ENCODE measurements at regions not wholly inside any gene's neighbourhood (a gene's known extent, or its start where the extent isn't known, plus 50 kb on each side); places are given as distances from the start of the nearest gene placed in this dataset.

GRCh38 chr15:85941186-85941855 lies 138.3 kb upstream of the AGBL1 start:
- no peak for DNase-seq (ENCODE audit: low read depth, low spot score)

- no peak for DNase-seq (ENCODE audit: low read depth, low spot score)
These were observed 137.0 kb upstream of the AGBL1 start for GRCh38 chr15:85942632-85943031.

- no peak for DNase-seq (ENCODE audit: low read depth, low spot score)
These were observed 136.5 kb upstream of the AGBL1 start for GRCh38 chr15:85943151-85943550.

GRCh38 chr15:85943791-85944190 lies 135.9 kb upstream of the AGBL1 start:
- DNase-seq (ENCODE audit: low read depth, low spot score) = no peak

DNA sequence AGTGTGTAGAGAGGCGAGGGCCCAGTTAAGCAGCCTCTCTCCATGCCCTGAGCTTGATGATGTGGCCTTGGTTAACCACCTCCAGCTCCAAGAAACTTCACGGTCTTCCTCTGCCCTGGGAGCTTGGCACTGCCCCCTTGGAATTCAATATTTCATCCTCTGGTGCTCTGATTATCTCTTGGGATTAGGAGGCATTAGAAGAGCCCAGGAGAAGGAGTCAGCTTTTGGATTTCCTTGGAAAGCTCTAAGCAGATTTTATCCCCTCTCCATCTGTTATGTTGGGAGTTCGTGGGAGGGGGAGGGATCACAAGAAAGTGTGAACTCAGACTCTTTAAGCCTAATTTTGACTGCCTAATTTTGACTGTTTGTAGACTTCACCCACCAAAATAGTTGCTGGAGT lies 132.7 kb upstream of the AGBL1 start:
- DNase-seq (ENCODE audit: low read depth, low spot score) = no peak

DNA sequence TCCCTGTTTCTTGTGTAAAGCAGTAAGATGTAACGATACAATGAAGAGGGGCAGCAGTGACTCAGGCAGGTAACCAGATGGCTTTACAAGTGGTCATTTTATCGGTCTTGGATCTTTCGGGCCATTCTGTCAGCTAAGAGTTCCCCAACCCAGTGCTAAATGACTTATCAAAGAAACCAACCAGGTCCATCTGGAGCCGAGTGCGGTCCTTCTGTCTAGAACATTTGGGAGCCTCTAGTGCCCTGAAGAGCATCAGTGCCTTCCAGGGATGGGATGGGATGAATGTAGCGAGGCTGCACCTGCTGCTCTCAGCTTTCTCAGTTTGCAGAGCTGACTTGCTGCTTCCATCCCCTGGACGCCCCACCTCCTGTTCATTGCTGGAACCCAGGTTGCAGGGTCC lies 131.7 kb upstream of the AGBL1 start:
- DNase-seq (ENCODE audit: low read depth, low spot score) = no peak

- DNase-seq (ENCODE audit: low read depth, low spot score) = no peak
These were observed 129.6 kb upstream of the AGBL1 start for GRCh38 chr15:85950101-85950500.

DNA sequence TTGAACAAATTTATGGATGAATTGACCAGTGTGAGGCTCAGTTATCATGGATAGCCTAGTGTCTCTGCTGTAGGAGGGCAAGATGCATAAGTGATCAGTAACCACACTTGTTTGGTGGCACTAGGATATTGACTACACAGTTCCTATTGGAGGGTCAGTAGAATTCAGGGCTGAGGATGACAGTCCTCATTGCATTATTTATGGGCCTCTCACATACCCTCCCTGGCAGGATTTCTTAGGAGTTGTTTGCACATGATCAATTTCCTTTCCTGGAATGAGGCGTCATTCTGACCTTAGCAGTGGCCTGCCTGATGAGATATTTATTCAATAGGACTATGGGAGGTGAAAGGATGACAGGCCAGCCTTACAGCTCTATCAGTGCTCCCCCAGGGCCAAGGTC lies 125.1 kb upstream of the AGBL1 start:
- DNase-seq (ENCODE audit: low read depth, low spot score) = no peak

DNA sequence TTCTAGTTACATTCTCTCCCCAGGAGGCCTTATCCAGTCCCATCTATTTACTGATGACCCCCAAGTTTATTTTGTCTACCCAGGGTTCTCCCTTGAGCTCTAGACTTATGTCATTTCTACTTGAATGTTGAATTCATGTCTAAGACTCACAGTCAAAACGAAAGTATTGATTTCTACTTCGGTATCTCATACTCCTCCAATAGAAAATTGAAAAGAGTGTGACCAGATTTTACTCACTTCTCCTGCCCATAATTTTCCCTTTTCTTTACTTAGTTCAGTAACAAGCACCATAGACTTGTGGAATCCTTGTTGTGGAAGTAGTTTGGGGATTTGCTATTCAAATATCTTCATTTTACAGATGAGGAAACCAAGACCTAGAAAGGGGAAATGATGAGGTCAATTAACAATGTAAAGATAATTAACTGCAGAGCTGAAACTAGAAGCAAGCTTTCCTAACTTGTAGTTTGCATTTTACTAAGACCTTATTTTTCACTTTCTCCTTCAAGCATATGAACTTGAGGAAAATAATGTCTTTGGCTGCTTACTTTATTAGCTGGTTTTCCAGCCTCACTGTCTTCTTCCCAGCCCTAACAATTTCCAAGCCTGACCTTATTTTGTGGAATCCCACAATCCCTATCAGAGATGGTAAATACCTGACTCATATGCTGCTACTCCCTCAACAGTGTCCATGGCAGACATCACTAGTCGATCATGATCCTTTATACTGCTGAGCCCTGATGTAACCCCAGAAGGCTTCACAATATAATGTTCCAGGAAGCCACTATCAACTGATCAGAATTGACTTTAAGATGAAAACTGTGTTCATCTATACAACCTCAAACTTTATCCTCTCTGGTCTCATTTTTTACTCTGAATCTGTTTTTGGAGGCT lies 123.9 kb upstream of the AGBL1 start:
- no peak for DNase-seq (ENCODE audit: low read depth, low spot score)

- no peak for DNase-seq (ENCODE audit: low read depth, low spot score)
These were observed 123.0 kb upstream of the AGBL1 start for GRCh38 chr15:85956532-85957275.

- DNase-seq (ENCODE audit: low read depth, low spot score) = no peak
These were observed 120.1 kb upstream of the AGBL1 start for GRCh38 chr15:85959611-85960010.

- DNase-seq (ENCODE audit: low read depth, low spot score) = no peak
These were observed 119.3 kb upstream of the AGBL1 start for GRCh38 chr15:85960381-85960780.

DNA sequence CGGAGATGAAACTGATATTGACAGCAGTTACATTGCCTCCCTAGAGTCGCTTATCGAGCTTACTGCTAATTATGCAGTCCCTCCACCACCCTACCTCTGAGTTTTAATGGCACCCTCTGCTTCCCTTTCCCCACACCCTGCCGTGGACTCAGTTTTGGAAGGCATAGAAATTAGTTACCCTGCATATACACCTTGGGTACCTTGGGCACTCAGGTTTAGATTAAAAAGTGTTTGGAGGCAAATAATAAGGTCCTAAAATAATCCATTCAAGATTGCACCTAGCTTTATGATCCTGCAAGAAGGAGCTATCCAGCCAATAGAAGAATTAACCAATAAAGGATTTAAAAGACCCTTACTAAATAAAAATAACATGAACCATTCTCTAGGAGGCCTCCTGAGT lies 117.8 kb upstream of the AGBL1 start:
- DNase-seq (ENCODE audit: low read depth, low spot score) = no peak

GRCh38 chr15:85963262-85963760 lies 116.4 kb upstream of the AGBL1 start:
- no peak for DNase-seq (ENCODE audit: low read depth, low spot score)

DNA sequence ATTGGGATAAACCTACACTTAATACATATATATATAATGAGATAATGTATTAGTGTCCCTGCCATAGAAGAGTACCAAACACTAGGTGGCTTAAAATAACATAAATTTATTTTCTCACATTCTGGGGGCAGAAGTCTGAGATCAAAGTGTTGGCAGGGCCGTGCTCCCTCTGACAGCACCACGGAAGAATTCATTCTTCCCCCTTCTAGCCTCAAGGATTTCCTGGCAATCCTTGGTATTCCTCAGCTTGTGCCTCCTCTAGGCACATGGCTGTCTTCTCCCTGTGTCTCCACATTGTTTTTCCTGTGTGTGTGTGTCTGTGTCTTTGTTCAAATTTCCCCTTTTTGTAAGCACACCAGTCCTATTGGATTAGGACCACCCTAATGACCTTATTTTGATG lies 115.2 kb upstream of the AGBL1 start:
- DNase-seq (ENCODE audit: low read depth, low spot score) = no peak

GRCh38 chr15:85967553-85967952 lies 112.1 kb upstream of the AGBL1 start:
- no peak for DNase-seq (ENCODE audit: low read depth, low spot score)

GRCh38 chr15:85972805-85973540 lies 106.7 kb upstream of the AGBL1 start:
- no peak for DNase-seq (ENCODE audit: low read depth, low spot score)

DNA sequence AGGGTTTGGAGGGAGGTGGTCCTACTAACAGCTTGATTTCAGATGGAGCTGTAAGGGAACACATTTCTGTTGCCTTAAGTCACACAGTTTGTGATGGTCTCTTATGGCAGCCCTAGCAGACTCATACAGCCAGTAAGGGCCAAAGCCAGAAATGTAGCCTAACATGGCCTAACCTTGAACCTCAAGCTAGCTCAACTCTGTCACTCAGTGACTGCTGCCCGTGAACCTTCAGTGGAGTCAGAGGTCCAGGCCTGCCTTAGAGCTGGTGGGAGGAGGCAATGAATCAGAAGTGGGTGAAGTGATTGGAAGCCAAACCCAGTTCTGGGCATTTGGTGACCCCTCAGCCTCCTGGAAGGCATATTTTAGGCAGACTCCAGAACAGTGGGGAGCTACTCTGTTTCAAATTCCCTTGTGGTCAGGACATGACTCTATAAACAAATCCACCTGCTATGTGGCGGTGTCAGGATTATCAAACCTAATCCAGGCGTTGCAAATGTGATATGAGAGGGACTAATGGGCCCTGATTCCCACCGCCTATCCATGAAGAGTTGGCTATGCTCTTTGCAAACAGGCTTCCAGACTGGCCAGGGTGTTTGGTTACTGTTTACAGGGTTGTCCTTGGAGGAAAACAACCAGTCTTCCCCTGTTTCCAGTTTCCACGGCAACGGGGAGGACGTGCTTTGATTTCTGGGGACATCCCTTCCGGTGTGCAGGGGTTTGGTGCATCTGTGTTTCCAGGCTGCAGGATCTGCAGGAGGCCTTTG lies 105.9 kb upstream of the AGBL1 start:
- DNase-seq (ENCODE audit: low read depth, low spot score) = no peak

DNA sequence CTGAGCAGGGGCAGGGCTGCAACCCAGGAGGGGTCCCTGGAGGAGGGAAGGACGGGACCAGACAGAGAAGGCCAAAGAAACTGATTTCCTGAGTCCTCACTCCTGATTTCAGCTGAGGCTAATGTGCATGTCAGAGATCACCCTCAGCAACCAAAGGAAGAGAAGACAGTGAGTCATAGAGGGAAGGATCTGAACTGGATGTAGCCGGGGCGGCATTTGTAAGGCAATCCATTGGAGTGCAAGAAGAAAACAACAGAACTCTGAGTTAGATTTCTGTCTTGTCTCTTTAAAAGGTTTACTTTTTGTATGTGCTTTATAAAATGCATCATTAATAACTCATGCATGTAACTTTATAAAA lies 105.3 kb upstream of the AGBL1 start:
- DNase-seq (ENCODE audit: low read depth, low spot score) = no peak

DNA sequence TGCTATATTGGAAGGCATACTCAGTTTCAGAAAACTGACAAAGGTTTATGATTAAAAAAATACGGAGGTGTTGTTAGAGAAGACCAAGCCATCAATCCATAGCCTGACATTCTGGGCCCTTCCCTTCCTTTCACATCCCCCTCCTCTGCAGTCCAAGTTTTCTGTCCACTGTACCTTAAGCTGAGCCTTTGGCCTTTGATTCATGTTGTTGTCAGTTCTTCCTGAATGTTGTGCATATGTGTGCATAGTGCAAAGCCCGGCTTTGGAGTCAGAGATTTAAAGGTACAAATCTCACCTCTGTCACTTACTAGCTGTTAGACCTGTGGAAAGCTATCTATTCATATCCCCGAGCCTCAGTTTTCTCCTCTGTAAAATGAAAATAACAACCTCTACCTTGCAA lies 104.9 kb upstream of the AGBL1 start:
- no peak for DNase-seq (ENCODE audit: low read depth, low spot score)

- DNase-seq (ENCODE audit: low read depth, low spot score) = no peak
These were observed 103.6 kb upstream of the AGBL1 start for GRCh38 chr15:85976102-85976501.
